ENCODE measurements at regions not wholly inside any gene's neighbourhood (a gene's known extent, or its start where the extent isn't known, plus 50 kb on each side); places are given as distances from the start of the nearest gene placed in this dataset.
A peak's percentile ranks its signal among the peaks of the same experiment; 100 is the strongest.

GRCh38 chr2:186197955-186198354, 288.1 kb upstream of the ZC3H15 start:
- WGBS, 2 donors = 95% methylated on average over 1 of the region's 1 CpG
- no peaks in the 10 kb centered on the region for H3K36me3 ChIP-seq (ENCODE audit: control insufficient read depth in 4 of 4, insufficient read depth in 4 of 4, low read length in 4 of 4)
- H3K4me1 ChIP-seq (ENCODE audit: control insufficient read depth in 5 of 5, insufficient read depth in 5 of 5, low read length in 5 of 5) = no peaks in the 10 kb centered on the region
- no peaks in the 10 kb centered on the region for H3K9me3 ChIP-seq (ENCODE audit: control insufficient read depth in 4 of 4, insufficient read depth in 3 of 4, low read length in 3 of 4)
- DNase-seq (no peak), ATAC-seq (ENCODE audit: insufficient read depth, low FRiP score) (no peak)
- H3K9ac ChIP-seq (ENCODE audit: insufficient read depth in 1 of 2, low read length in 2 of 2) = no peak overlapping the region
- TF ChIP-seq, protein P1, sequence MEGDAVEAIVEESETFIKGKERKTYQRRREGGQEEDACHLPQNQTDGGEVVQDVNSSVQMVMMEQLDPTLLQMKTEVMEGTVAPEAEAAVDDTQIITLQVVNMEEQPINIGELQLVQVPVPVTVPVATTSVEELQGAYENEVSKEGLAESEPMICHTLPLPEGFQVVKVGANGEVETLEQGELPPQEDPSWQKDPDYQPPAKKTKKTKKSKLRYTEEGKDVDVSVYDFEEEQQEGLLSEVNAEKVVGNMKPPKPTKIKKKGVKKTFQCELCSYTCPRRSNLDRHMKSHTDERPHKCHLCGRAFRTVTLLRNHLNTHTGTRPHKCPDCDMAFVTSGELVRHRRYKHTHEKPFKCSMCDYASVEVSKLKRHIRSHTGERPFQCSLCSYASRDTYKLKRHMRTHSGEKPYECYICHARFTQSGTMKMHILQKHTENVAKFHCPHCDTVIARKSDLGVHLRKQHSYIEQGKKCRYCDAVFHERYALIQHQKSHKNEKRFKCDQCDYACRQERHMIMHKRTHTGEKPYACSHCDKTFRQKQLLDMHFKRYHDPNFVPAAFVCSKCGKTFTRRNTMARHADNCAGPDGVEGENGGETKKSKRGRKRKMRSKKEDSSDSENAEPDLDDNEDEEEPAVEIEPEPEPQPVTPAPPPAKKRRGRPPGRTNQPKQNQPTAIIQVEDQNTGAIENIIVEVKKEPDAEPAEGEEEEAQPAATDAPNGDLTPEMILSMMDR (IDR thresholded peaks at IDR 0.05; ENCODE audit: control extremely low read depth, extremely low read depth) = no peak
- no peak overlapping the region for H3K27ac ChIP-seq (ENCODE audit: low read depth in 1 of 2, low read length in 1 of 2)
- no peaks in the 10 kb centered on the region for H3K27me3 ChIP-seq (ENCODE audit: control insufficient read depth in 3 of 3, insufficient read depth in 3 of 3, low read length in 2 of 3)
- H3K4me3 ChIP-seq = no peak overlapping the region

GRCh38 chr2:186199029-186199428, 287.0 kb upstream of the ZC3H15 start:
- ATAC-seq (ENCODE audit: insufficient read depth, low FRiP score) = no peak
- DNase-seq = no peak
- H3K4me1 ChIP-seq (ENCODE audit: control insufficient read depth in 5 of 5, insufficient read depth in 5 of 5, low read length in 5 of 5) = no peaks in the 10 kb centered on the region
- H3K27me3 ChIP-seq (ENCODE audit: control insufficient read depth in 3 of 3, insufficient read depth in 3 of 3, low read length in 2 of 3) = no peaks in the 10 kb centered on the region
- TF ChIP-seq, protein P1 (IDR thresholded peaks at IDR 0.05; ENCODE audit: control extremely low read depth, extremely low read depth) = no peak
- no peaks in the 10 kb centered on the region for H3K9me3 ChIP-seq (ENCODE audit: control insufficient read depth in 4 of 4, insufficient read depth in 3 of 4, low read length in 3 of 4)
- 65 to 77% methylated on average over 1 of the region's 1 CpG for WGBS, 2 donors
- H3K9ac ChIP-seq (ENCODE audit: insufficient read depth in 1 of 2, low read length in 2 of 2) = no peak overlapping the region
- no peaks in the 10 kb centered on the region for H3K36me3 ChIP-seq (ENCODE audit: control insufficient read depth in 4 of 4, insufficient read depth in 4 of 4, low read length in 4 of 4)
- H3K4me3 ChIP-seq = no peak overlapping the region
- H3K27ac ChIP-seq (ENCODE audit: low read depth in 1 of 2, low read length in 1 of 2) = no peak overlapping the region

GRCh38 chr2:186201371-186201770, 284.7 kb upstream of the ZC3H15 start:
- H3K27me3 ChIP-seq (ENCODE audit: control insufficient read depth in 3 of 3, insufficient read depth in 3 of 3, low read length in 2 of 3) = no peaks in the 10 kb centered on the region
- peaks cover 0 to 3% (median 0%) of the 10 kb centered on the region in 5 donors for H3K4me1 ChIP-seq (ENCODE audit: control insufficient read depth in 5 of 5, insufficient read depth in 5 of 5, low read length in 5 of 5)
- H3K36me3 ChIP-seq (ENCODE audit: control insufficient read depth in 4 of 4, insufficient read depth in 4 of 4, low read length in 4 of 4) = no peaks in the 10 kb centered on the region
- no peak overlapping the region for H3K27ac ChIP-seq (ENCODE audit: low read depth in 1 of 2, low read length in 1 of 2)
- H3K9me3 ChIP-seq (ENCODE audit: control insufficient read depth in 4 of 4, insufficient read depth in 3 of 4, low read length in 3 of 4) = no peaks in the 10 kb centered on the region
- TF ChIP-seq, protein P1 (IDR thresholded peaks at IDR 0.05; ENCODE audit: control extremely low read depth, extremely low read depth) = no peak
- H3K9ac ChIP-seq (ENCODE audit: insufficient read depth in 1 of 2, low read length in 2 of 2) = no peak overlapping the region
- DNase-seq (no peak), ATAC-seq (ENCODE audit: insufficient read depth, low FRiP score) (no peak)
- no peak overlapping the region for H3K4me3 ChIP-seq

DNA sequence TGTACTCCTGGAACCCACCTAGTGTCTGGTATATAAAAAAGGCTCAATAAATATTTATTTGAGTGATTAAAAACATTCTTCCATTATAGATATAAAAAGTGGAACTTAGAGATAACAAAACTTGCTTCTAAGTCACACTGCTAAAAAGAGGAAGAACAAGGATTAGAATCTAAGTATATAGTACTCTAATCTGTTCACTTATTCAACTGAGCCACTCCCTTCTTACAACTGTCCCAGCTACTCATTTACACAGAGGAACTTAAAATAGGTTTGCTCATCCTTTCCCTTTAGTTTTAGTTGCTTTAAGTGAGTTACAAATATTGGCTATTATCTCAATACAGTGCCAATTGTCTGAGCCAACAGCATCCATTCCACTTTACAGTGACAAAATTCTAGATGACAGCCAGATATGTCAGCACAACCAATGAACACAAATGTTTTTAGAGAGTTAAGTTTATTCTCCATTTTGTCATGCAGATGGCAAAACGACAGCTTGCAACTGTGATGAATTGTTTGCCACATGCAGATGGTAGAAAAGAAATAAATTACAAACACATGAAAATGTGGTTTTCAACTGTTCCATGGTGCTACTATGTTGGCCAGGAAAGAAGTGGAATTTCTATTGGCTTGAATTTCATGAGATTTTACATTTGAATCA, 280.7 kb upstream of the ZC3H15 start:
- 43 to 61% methylated on average over 1 of the region's 1 CpG for WGBS, 2 donors
- peaks cover 0 to 3% (median 0%) of the 10 kb centered on the region in 5 donors for H3K4me1 ChIP-seq (ENCODE audit: control insufficient read depth in 5 of 5, insufficient read depth in 5 of 5, low read length in 5 of 5)
- peak in 1 of 3 donors; percentile 2 for DNase-seq
- ATAC-seq (ENCODE audit: insufficient read depth, low FRiP score) = no peak
- H3K36me3 ChIP-seq (ENCODE audit: control insufficient read depth in 4 of 4, insufficient read depth in 4 of 4, low read length in 4 of 4) = no peaks in the 10 kb centered on the region
- no peak overlapping the region for H3K27ac ChIP-seq (ENCODE audit: low read depth in 1 of 2, low read length in 1 of 2)
- H3K27me3 ChIP-seq (ENCODE audit: control insufficient read depth in 3 of 3, insufficient read depth in 3 of 3, low read length in 2 of 3) = no peaks in the 10 kb centered on the region
- H3K4me3 ChIP-seq = no peak overlapping the region
- H3K9me3 ChIP-seq (ENCODE audit: control insufficient read depth in 4 of 4, insufficient read depth in 3 of 4, low read length in 3 of 4) = no peaks in the 10 kb centered on the region
- no peak overlapping the region for H3K9ac ChIP-seq (ENCODE audit: insufficient read depth in 1 of 2, low read length in 2 of 2)
- TF ChIP-seq, protein P1 (IDR thresholded peaks at IDR 0.05; ENCODE audit: control extremely low read depth, extremely low read depth) = no peak

Measured in lung (tissue), 11 donors.